ENCODE measurements at regions not wholly inside any gene's neighbourhood (a gene's known extent, or its start where the extent isn't known, plus 50 kb on each side); places are given as distances from the start of the nearest gene placed in this dataset.

DNA sequence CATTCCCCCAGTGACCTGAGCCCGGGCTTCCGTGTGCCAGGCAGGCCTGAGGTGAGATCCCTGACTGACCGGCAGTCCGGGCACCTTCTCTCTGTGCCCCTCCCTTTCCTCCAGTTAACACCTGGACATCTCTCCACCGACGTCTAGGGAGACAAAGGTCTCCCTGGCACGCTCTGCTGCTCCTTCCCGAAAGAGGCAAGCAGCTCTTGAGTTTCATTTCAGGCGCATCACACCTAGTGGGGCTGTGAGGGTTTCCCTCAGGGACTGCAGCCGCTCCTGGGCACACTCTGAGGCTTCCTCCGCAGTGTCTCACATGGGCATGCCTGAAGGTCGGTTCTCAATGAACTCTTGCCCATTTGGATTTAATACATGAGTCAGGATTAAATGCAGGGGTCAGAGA lies 322.7 kb downstream of the CTTN start:
- TF ChIP-seq CTCF (IDR thresholded peaks at IDR 0.05) = no peak
- TF ChIP-seq POLR2A (IDR thresholded peaks at IDR 0.05) = no peak

Data from thyroid gland (tissue), 4 donors.